VCaP (cell line): ENCODE measurements at regions not wholly inside any gene's neighbourhood (a gene's known extent, or its start where the extent isn't known, plus 50 kb on each side); places are given as distances from the start of the nearest gene placed in this dataset.

Source experiments
- H3K27ac ChIP-seq: fragments of 450-650 bp; 2 replicates; pipeline ENCODE4 v1.5.1; 2017
- TF ChIP-seq, protein P1 (sequence below): fragments of 450-650 bp; conservative IDR thresholded peaks from 2 replicates; pipeline ENCODE4 v1.5.1; 2017; ENCODE audit warnings: mild to moderate bottlenecking, moderate library complexity

DNA sequence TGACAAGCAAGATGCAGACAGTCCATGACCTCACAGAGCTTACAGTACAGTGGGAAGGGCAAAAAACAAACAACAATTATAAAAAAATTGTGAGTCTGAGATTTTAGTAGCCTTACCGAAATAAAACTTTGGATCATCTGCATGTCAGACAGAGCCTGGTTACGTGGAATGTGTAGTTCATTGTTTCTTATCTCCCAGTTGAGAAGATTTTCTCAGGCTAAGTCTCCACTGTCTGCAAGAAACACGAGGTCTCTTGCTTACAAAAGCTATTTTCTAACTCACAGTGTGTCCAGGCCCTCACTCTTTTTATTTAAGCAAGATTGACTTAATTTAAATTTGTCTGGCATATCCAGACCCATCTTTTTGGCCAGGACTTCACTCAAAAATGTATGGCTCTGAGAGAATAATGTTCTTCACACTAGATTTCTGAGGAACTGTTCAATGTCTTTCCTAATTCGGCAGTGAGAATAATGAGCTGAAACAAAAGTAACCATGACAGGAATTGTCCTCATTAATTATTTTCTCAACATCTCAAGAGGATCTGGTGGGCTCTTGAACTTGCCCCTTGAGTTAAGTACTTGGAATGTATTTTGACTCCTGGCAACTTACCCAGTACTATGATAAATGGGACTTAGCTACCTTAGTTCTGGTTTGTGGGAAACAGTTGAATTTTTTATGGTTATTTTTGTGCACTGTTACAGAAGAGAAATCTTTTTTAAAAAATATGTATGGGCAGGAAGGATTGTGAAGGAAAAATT lies 265.1 kb upstream of the COL8A1 start:
- TF ChIP-seq, protein P1, sequence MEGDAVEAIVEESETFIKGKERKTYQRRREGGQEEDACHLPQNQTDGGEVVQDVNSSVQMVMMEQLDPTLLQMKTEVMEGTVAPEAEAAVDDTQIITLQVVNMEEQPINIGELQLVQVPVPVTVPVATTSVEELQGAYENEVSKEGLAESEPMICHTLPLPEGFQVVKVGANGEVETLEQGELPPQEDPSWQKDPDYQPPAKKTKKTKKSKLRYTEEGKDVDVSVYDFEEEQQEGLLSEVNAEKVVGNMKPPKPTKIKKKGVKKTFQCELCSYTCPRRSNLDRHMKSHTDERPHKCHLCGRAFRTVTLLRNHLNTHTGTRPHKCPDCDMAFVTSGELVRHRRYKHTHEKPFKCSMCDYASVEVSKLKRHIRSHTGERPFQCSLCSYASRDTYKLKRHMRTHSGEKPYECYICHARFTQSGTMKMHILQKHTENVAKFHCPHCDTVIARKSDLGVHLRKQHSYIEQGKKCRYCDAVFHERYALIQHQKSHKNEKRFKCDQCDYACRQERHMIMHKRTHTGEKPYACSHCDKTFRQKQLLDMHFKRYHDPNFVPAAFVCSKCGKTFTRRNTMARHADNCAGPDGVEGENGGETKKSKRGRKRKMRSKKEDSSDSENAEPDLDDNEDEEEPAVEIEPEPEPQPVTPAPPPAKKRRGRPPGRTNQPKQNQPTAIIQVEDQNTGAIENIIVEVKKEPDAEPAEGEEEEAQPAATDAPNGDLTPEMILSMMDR: no peak
- H3K27ac ChIP-seq: no peak overlapping the region

DNA sequence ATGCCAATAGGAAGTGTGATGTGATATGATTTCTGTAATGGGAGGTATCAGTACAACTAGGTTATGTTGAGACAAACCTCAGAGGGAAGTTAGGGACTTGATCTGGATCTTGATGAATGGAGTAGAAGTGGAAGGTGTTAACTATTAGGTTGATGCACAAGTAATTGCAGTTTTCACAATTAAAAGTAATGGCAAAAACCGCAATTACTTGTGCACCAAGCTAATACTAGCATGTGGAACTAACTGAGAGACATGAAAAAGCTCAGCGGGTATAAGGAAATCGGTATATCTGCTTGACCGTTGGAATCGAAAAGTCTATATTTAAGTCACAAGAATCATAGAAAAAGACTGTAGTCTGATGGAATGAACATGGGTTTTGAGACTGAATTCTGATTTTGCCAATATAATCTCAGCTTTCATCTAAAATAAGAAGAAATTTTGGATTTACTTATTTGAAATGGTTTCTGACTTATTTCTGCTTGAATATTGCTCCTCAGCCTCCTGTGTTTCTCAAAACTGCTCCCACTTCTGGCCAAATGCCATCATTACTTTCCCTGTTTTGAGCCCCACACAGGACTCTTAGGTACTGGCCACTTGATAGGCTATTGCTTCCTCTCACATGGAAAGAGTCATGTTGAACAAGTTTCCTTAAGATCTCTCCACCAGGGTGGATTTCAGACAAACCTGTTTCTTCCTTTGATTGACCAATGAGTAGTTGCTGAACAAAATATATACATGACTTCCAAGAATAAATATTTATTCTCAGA lies 271.5 kb upstream of the COL8A1 start:
- TF ChIP-seq, protein P1: no peak
- H3K27ac ChIP-seq: no peak overlapping the region

DNA sequence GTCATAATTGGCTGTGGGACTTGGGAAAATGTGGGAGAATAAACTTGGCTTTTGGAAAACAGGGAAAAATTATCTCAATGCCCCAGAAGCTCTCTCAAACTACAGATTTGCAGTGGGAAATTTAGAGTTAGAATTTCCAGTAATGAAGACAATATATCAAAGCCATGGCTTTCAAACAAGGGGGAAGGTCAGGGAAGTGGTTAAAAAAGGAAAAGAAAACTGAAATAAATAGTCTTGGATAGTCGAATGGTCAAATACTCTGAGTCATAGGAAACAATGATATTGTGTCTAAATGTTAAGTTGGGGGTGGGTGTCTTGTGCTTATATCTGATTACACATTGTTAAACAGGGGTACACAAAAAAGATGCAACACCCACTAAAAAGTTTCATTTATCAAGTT lies 272.4 kb upstream of the COL8A1 start:
- H3K27ac ChIP-seq: no peak overlapping the region
- TF ChIP-seq, protein P1: no peak

DNA sequence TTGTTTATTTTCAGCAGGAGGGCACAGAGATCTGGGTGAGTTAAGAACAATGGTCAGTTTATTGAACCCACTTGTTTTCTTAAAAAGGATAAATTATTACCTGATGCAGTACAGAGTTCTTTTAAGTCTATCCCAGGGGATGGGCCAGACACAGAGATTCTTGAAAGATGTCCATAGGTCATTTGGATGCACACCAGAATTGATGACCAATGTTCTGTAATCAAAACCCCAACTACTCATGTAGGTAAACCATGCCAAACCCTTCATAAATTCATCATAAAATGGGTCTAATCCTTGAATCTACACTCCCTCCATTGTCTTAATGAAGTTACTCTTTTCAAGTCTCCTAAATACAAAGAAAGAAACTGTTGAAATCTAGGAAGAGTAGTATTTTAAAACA lies 273.0 kb upstream of the COL8A1 start:
- no peak overlapping the region for H3K27ac ChIP-seq
- TF ChIP-seq, protein P1: no peak

DNA sequence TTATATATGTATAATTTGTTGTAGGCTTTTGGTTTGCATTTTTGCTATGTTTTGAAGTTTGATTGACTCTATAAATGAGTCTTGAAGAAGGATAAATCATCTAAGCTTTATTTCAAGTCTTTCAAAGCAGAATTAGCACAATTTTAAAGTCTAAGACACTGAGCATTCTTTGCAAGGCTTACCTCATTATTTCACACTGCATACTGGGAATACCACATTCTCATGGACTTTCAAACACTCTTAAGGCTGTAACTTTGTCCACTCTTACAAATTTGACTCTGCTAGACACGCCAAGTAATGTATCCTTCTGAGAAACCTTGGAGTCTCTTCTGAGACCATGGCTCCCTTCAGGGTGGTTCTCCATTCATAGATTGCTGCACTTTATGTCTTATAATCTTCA lies 281.3 kb upstream of the COL8A1 start:
- TF ChIP-seq, protein P1: no peak
- no peak overlapping the region for H3K27ac ChIP-seq

DNA sequence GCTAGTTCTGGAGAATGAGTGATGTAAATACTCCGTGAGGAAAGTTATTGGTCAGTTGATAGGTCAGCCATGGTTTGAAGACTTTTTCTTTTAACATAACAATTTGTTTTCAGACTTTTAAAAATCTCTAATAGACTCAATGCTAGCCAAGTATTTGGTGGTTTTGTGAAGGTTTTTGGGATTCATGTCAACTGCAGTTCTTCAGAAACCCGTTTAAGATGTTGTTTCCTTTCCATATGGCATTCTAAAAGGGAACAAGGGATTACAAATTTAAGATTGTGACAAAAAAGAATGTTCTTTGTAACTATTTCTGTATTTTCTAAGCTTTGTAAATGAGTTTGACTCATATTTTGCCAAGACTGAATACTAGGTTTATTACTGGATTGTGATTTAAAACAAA lies 281.7 kb upstream of the COL8A1 start:
- TF ChIP-seq, protein P1: no peak
- no peak overlapping the region for H3K27ac ChIP-seq

DNA sequence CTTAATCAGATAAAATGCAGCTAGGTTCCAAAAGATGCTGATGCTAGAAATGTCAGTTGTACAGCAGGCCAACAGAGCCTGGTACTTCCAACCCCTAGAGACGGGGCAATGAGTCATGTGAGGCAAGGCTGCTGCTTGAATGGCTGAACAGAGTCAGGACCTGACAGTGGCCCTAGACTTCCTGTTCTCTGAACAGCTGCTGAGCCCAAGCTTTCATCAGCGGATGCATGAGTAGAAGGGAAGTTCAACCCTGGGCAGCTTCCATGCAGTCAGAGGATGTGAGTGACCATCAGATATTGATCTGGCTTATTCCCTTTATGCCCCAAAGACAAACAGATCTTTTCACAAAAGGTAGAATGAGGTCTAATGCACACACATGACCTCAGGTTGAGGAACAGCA lies 282.9 kb upstream of the COL8A1 start:
- H3K27ac ChIP-seq: no peak overlapping the region
- TF ChIP-seq, protein P1: no peak
